ENCODE measurements at regions not wholly inside any gene's neighbourhood (a gene's known extent, or its start where the extent isn't known, plus 50 kb on each side); places are given as distances from the start of the nearest gene placed in this dataset.
A peak's percentile ranks its signal among the peaks of the same experiment; 100 is the strongest.

- DNase-seq (ENCODE audit: low read depth in 2 of 2), result peak; percentile 10 to 80
- no peak overlapping the region for H3K4me3 ChIP-seq (replicated peaks in 1 of 2; ENCODE audit: low read depth in 2 of 2, low read length in 2 of 2)
- no peak for TF ChIP-seq CTCF (IDR thresholded peaks at IDR 0.05; ENCODE audit: low read depth, low read length)
Observed at GRCh38 chr5:178786859-178787499, 56.5 kb upstream of the ZNF354A start.

- no peak for DNase-seq (ENCODE audit: low read depth in 2 of 2)
- no peak overlapping the region for H3K4me3 ChIP-seq (replicated peaks in 1 of 2; ENCODE audit: low read depth in 2 of 2, low read length in 2 of 2)
- no peak for TF ChIP-seq CTCF (IDR thresholded peaks at IDR 0.05; ENCODE audit: low read depth, low read length)
Observed at GRCh38 chr5:178786417-178786816, 56.0 kb upstream of the ZNF354A start.

- no peak for TF ChIP-seq CTCF (IDR thresholded peaks at IDR 0.05; ENCODE audit: low read depth, low read length)
- peak in 1 of 2 donors; percentile 75 for DNase-seq (ENCODE audit: low read depth in 2 of 2)
- H3K4me3 ChIP-seq (replicated peaks in 1 of 2; ENCODE audit: low read depth in 2 of 2, low read length in 2 of 2), result no peak overlapping the region
Observed at GRCh38 chr5:178785999-178786398, 55.5 kb upstream of the ZNF354A start.

- DNase-seq (ENCODE audit: low read depth in 2 of 2), result no peak
- no peak overlapping the region for H3K4me3 ChIP-seq (replicated peaks in 1 of 2; ENCODE audit: low read depth in 2 of 2, low read length in 2 of 2)
- TF ChIP-seq CTCF (IDR thresholded peaks at IDR 0.05; ENCODE audit: low read depth, low read length), result no peak
Observed at GRCh38 chr5:178784391-178784790, 53.9 kb upstream of the ZNF354A start.

GRCh38 chr5:178781936-178782335 is 51.5 kb upstream of the ZNF354A start:
- no peak for DNase-seq (ENCODE audit: low read depth in 2 of 2)
- no peak for TF ChIP-seq CTCF (IDR thresholded peaks at IDR 0.05; ENCODE audit: low read depth, low read length)
- H3K4me3 ChIP-seq (replicated peaks in 1 of 2; ENCODE audit: low read depth in 2 of 2, low read length in 2 of 2), result no peak overlapping the region

- DNase-seq (ENCODE audit: low read depth in 2 of 2), result no peak
- no peak overlapping the region for H3K4me3 ChIP-seq (replicated peaks in 1 of 2; ENCODE audit: low read depth in 2 of 2, low read length in 2 of 2)
- no peak for TF ChIP-seq CTCF (IDR thresholded peaks at IDR 0.05; ENCODE audit: low read depth, low read length)
Observed at GRCh38 chr5:178780581-178781498, 50.4 kb upstream of the ZNF354A start.

Measured in cardiac fibroblast (primary cell).